HG03571 (cell line): ENCODE measurements at regions not wholly inside any gene's neighbourhood (a gene's known extent, or its start where the extent isn't known, plus 50 kb on each side); places are given as distances from the start of the nearest gene placed in this dataset.
"Not testable (repeated sequence)": the region's sequence is repeated elsewhere in the genome, so short reads cannot be mapped to it uniquely, and the experiment has no call there.

ENCODE experiments used
- ATAC-seq: cut with Tn5 transposase; IDR thresholded peaks from one replicate; pipeline ENCODE4 v1.9.1; 2021; ENCODE audit not compliant: unreplicated experiment

GRCh38 chr6:93183531-93183972, 235.8 kb downstream of the EPHA7 start:
- no peak for ATAC-seq

- ATAC-seq: no peak
Observed at GRCh38 chr6:93182938-93183479, 236.3 kb downstream of the EPHA7 start.

GRCh38 chr6:93177918-93178317, 241.4 kb downstream of the EPHA7 start:
- ATAC-seq: no peak

GRCh38 chr6:93177438-93177837, 241.9 kb downstream of the EPHA7 start:
- no peak for ATAC-seq

- no peak for ATAC-seq
Observed at GRCh38 chr6:93176070-93176469, 243.3 kb downstream of the EPHA7 start.

GRCh38 chr6:93173573-93173972, 245.8 kb downstream of the EPHA7 start:
- not testable (repeated sequence) for ATAC-seq

GRCh38 chr6:93165850-93166430, 253.4 kb downstream of the EPHA7 start:
- no peak for ATAC-seq

GRCh38 chr6:93164781-93165180, 254.6 kb downstream of the EPHA7 start:
- ATAC-seq: no peak

- ATAC-seq: no peak
Observed at GRCh38 chr6:93163146-93163545, 256.2 kb downstream of the EPHA7 start.

GRCh38 chr6:93139408-93140081, 279.8 kb downstream of the EPHA7 start:
- ATAC-seq: no peak

- no peak for ATAC-seq
Observed at GRCh38 chr6:93136111-93136510, 283.2 kb downstream of the EPHA7 start.

GRCh38 chr6:93124006-93124632, 295.2 kb downstream of the EPHA7 start:
- no peak for ATAC-seq

- no peak for ATAC-seq
Observed at GRCh38 chr6:93123585-93123984, 295.8 kb downstream of the EPHA7 start.

- ATAC-seq: no peak
Observed at GRCh38 chr6:93120154-93120742, 299.1 kb downstream of the EPHA7 start.

- ATAC-seq: no peak
Observed at GRCh38 chr6:93105907-93106306, 313.5 kb downstream of the EPHA7 start.

- no peak for ATAC-seq
Observed at GRCh38 chr6:93105017-93105416, 314.3 kb downstream of the EPHA7 start.

- no peak for ATAC-seq
Observed at GRCh38 chr6:93104195-93104817, 315.1 kb downstream of the EPHA7 start.

- ATAC-seq: no peak
Observed at GRCh38 chr6:93088621-93089501, 330.5 kb downstream of the EPHA7 start.

GRCh38 chr6:93087606-93088005, 331.8 kb downstream of the EPHA7 start:
- no peak for ATAC-seq

- ATAC-seq: no peak
Observed at GRCh38 chr6:93086351-93086750, 333.0 kb downstream of the EPHA7 start.
